Thyroid gland (tissue), 4 donors: ENCODE measurements at regions not wholly inside any gene's neighbourhood (a gene's known extent, or its start where the extent isn't known, plus 50 kb on each side); places are given as distances from the start of the nearest gene placed in this dataset.

ENCODE experiments used
- DNase-seq, 2 donors: peaks; one replicate each; pipeline ENCODE4 v3.0.0-alpha.2; 2019
- H3K27ac ChIP-seq, 3 donors: fragments of 200-600 bp; sonication (generic); 1 replicate in 2 of 3; 2 replicates in 1 of 3; pipeline ENCODE4 v1.5.1; 2016 to 2019; ENCODE audit warnings: mild to moderate bottlenecking in 1 of 3, moderate library complexity in 1 of 3
- H3K27me3 ChIP-seq: fragments of 200-600 bp; sonication (generic); one replicate; pipeline ENCODE4 v1.5.1; 2019
- H3K36me3 ChIP-seq, 2 donors: fragments of 200-600 bp; sonication (generic); one replicate each; pipeline ENCODE4 v1.5.1; 2016 to 2019
- H3K4me1 ChIP-seq, 2 donors: fragments of 200-600 bp; sonication (generic); one replicate each; pipeline ENCODE4 v1.5.1; 2017 to 2019
- H3K4me3 ChIP-seq, 3 donors: fragments of 200-600 bp; sonication (generic); replicated peaks in 1 of 3; 1 replicate in 2 of 3; 2 replicates in 1 of 3; pipeline ENCODE4 v1.5.1; 2016; ENCODE audit warnings: mild to moderate bottlenecking in 1 of 3
- H3K9me3 ChIP-seq: fragments of 200-600 bp; sonication (generic); one replicate; pipeline ENCODE4 v1.5.1; 2017
- CTCF ChIP-seq, 6 experiments: fragments of 200-600 bp in 3 of 6; fragments of 450-650 bp in 3 of 6; sonication (generic) in 3 of 6; IDR thresholded peaks; one replicate each; pipeline ENCODE4 v1.5.1; 2016 to 2019; ENCODE audit warnings: antibody characterized with exemption in 6 of 6, mild to moderate bottlenecking in 2 of 6, inconsistent platforms in 1 of 6, moderate library complexity in 1 of 6
- POLR2A ChIP-seq, 2 donors: fragments of 450-650 bp; IDR thresholded peaks; one replicate each; pipeline ENCODE4 v1.6.1; 2017; ENCODE audit warnings: antibody characterized with exemption in 2 of 2, mild to moderate bottlenecking in 2 of 2, moderate library complexity in 1 of 2
- WGBS, 2 donors: methylation state at CpG; one replicate each; pipeline ENCODE4 v1.1.5; 2017; 5-methylcytosine and 5-hydroxymethylcytosine counted together
- intact Hi-C: fragments of 100-400 bp; cut with DNase I; formaldehyde crosslinking; loops from one replicate; pipeline ENCODE4 v1.15.1; 2023

GRCh38 chr6:115706324-115706723, 354.4 kb downstream of the FRK start:
- no peak for DNase-seq
- intact Hi-C loops, result no loop called here
- no peak overlapping the region for H3K27ac ChIP-seq
- no peaks in the 10 kb centered on the region for H3K9me3 ChIP-seq
- TF ChIP-seq CTCF (IDR thresholded peaks at IDR 0.05) (no peak), POLR2A (IDR thresholded peaks at IDR 0.05) (no peak)
- H3K27me3 ChIP-seq, result no peaks in the 10 kb centered on the region
- H3K36me3 ChIP-seq, result no peaks in the 10 kb centered on the region
- no peaks in the 10 kb centered on the region for H3K4me1 ChIP-seq
- no peak overlapping the region for H3K4me3 ChIP-seq

DNA sequence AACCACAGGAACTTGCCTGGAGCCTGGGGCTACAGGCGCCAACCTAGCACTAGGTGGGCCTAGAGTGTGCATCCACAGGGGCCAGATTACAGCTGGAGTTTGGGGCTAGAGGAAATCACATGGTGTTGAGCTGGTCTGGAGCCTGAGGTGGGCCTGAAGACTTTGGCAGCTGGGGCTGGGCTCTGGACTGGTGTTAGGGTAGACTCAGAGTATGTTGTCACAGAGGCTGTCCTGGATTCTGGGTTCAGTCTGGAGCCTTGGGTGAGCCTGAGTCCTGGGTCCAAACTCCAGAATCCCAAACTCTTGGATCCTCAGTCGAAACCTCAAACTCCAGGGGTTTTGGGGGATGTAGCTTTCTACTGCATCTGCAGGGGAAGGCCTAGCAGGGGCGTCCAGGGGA, 356.7 kb downstream of the FRK start:
- Histone ChIP-seq H3K4me3 (no peak overlapping the region), H3K4me1 (no peaks in the 10 kb centered on the region), H3K27me3 (no peaks in the 10 kb centered on the region), H3K27ac (no peak overlapping the region), H3K9me3 (no peaks in the 10 kb centered on the region), H3K36me3 (no peaks in the 10 kb centered on the region)
- TF ChIP-seq POLR2A (IDR thresholded peaks at IDR 0.05) (no peak), CTCF (IDR thresholded peaks at IDR 0.05) (no peak)
- no peak for DNase-seq
- 86 to 89% methylated on average over 3 of the region's 3 CpGs for WGBS, 2 donors
- intact Hi-C loops, result no loop called here

DNA sequence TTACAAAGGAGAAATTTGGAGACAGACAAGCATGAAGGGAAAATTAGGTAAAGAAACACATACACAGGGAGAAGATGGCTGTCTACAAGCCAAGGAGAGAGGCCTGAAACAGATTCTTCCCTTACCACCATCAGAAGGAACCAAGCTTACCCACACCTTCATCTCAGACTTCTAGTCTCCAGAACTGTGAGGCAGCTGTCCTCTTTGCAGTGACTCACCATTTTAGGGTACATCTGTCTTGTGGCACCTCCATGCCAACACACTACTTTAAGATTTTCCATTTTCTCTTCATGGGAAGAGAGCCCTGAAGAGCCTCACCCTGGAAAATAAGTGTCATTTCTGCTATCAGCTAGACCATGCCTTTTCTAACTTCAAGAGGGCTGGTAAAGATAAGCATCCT, 369.3 kb downstream of the FRK start:
- Histone ChIP-seq H3K4me3 (no peak overlapping the region), H3K27me3 (no peaks in the 10 kb centered on the region), H3K4me1 (no peaks in the 10 kb centered on the region), H3K36me3 (no peaks in the 10 kb centered on the region), H3K9me3 (peaks cover 3% of the 10 kb centered on the region), H3K27ac (no peak overlapping the region)
- TF ChIP-seq POLR2A (IDR thresholded peaks at IDR 0.05), result no peak
- no peak for TF ChIP-seq CTCF (IDR thresholded peaks at IDR 0.05)
- intact Hi-C loops, result no loop called here
- DNase-seq, result no peak

DNA sequence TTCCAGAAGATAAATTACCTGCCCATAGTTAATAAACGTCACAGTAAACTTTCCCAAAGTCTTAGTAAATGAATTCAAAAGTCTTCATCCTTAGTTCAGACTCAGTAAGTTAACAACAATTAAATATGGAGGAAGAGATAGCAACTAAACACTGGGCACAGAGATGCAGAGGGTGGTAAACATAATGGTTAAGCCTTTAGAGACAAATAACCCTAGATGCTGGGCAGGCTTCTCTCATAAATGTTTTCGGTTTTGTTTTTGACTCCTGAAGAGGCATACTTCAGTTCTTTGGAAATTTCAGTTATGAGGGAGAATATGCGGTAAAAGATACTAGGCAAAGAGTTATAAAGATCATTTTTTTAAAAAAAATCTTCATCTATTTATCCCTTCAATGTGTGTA, 369.8 kb downstream of the FRK start:
- no peak for DNase-seq
- WGBS, 2 donors, result 84 to 91% methylated on average over 3 of the region's 3 CpGs
- Histone ChIP-seq H3K9me3 (peaks cover 3% of the 10 kb centered on the region), H3K4me3 (no peak overlapping the region), H3K4me1 (no peaks in the 10 kb centered on the region), H3K36me3 (no peaks in the 10 kb centered on the region), H3K27me3 (no peaks in the 10 kb centered on the region), H3K27ac (no peak overlapping the region)
- TF ChIP-seq POLR2A (IDR thresholded peaks at IDR 0.05), result no peak
- TF ChIP-seq CTCF (IDR thresholded peaks at IDR 0.05), result no peak
- intact Hi-C loops, result no loop called here

DNA sequence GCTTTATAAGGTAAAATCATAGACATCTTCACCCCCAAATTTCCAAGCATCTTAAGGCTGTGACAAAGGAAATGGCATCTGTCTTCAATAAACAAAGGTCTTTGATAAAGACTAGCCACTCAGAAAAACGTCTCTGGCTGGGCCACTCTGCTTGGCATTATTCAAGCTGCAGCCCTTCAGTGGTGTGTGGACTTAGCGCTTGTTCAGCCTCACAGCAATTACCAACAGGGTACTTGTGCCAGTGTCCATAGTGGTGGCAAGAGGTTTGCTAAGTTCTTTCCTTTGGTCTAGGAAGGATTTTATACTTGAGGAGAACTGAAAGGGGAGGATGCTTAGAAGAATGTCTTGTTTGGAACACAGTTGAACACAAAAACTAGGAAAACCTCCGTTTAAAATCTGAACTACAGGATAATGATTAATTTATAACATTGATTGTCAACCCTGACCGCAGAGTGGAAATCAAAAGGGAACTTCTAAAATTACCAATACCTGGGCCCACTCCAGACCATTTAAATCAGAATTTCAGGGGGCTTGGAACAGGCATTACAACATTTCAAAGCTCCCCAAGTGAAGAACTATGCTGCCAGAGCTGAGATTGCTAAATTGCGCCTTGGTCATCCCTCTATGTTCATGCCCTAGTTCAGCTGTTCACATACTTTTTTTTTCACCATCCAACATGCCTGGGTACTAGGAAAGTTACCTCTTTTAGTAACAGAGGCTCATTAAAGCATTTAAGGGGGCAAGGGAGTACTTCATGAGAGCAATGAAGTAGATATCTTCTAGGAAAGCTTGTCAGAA, 378.5 kb downstream of the FRK start:
- no peaks in the 10 kb centered on the region for H3K4me1 ChIP-seq
- H3K27ac ChIP-seq, result no peak overlapping the region
- no peak for DNase-seq
- no peak overlapping the region for H3K4me3 ChIP-seq
- H3K36me3 ChIP-seq, result no peaks in the 10 kb centered on the region
- WGBS, 2 donors, result 72 to 73% methylated on average over 5 of the region's 5 CpGs
- intact Hi-C loops, result no loop called here
- no peaks in the 10 kb centered on the region for H3K9me3 ChIP-seq
- no peak for TF ChIP-seq POLR2A (IDR thresholded peaks at IDR 0.05)
- TF ChIP-seq CTCF (IDR thresholded peaks at IDR 0.05), result no peak
- H3K27me3 ChIP-seq, result no peaks in the 10 kb centered on the region
